IMR-90 (cell line): ENCODE measurements at regions not wholly inside any gene's neighbourhood (a gene's known extent, or its start where the extent isn't known, plus 50 kb on each side); places are given as distances from the start of the nearest gene placed in this dataset.

Experiments used
- ATAC-seq: fragments of 200-7000 bp; cut with Tn5 transposase; 2 replicates; pipeline ENCODE4 v1.9.1; 2020; ENCODE audit warnings: low read depth, mild to moderate bottlenecking, moderate library complexity
- BruUV-seq: library from RNA; stranded (reverse); fragments of 400-500 nt; replicated peaks from 2 replicates; lab custom pipeline; 2021; lab: Mats Ljungman, UMichigan
- CTCF ChIA-PET: fragments of 300-600 bp; formaldehyde crosslinking; extraction: SDS; loops from one replicate; lab custom pipeline; 2021; ENCODE audit warnings: antibody characterized with exemption; lab: Yijun Ruan, JAX
- POLR2A ChIA-PET: fragments of 300-600 bp; sonication (Branson Sonifier 250); formaldehyde crosslinking; loops from one replicate; lab custom pipeline; 2022; ENCODE audit warnings: antibody characterized with exemption; ENCODE audit not compliant: unreplicated experiment; lab: Charles Lee
- DNase-seq: peaks from one replicate; pipeline ENCODE4 v3.0.0; 2013
- H2AFZ ChIP-seq: replicated peaks from 2 replicates; pipeline ENCODE3; 2013; ENCODE audit warnings: low read length, mild to moderate bottlenecking; ENCODE audit not compliant: poor library complexity
- H2AK5ac ChIP-seq: 2 replicates; pipeline ENCODE4 v1.6.1; 2013; ENCODE audit warnings: low read depth, low read length, inconsistent platforms
- H2AK9ac ChIP-seq: replicated peaks from 2 replicates; pipeline ENCODE3; 2013; ENCODE audit warnings: mild to moderate bottlenecking, low read depth, low read length, moderate library complexity; ENCODE audit not compliant: poor library complexity
- H2BK120ac ChIP-seq: 2 replicates; pipeline ENCODE4 v1.6.1; 2013; ENCODE audit warnings: low read depth, low read length, inconsistent platforms
- H2BK15ac ChIP-seq: 3 replicates; pipeline ENCODE4 v1.6.1; 2013; ENCODE audit warnings: low read depth, low read length, inconsistent platforms
- H2BK20ac ChIP-seq: 2 replicates; pipeline ENCODE4 v1.6.1; 2013; ENCODE audit warnings: low read depth, mild to moderate bottlenecking, inconsistent platforms, low read length, moderate library complexity
- H2BK5ac ChIP-seq: 2 replicates; pipeline ENCODE4 v1.6.1; 2013; ENCODE audit warnings: mild to moderate bottlenecking, low read depth, low read length, inconsistent platforms; ENCODE audit not compliant: poor library complexity, severe bottlenecking
- H3K14ac ChIP-seq: replicated peaks from 2 replicates; pipeline ENCODE4 v1.6.1; 2013; ENCODE audit warnings: low read depth, low read length, inconsistent platforms
- H3K18ac ChIP-seq: 2 replicates; pipeline ENCODE4 v1.6.1; 2013; ENCODE audit warnings: low read depth, low read length, control low read depth
- H3K23ac ChIP-seq: 2 replicates; pipeline ENCODE4 v1.6.1; 2013; ENCODE audit warnings: low read depth, low read length, inconsistent platforms
- H3K27ac ChIP-seq: 2 replicates; pipeline ENCODE4 v1.5.1; 2013; ENCODE audit warnings: mild to moderate bottlenecking, control low read depth, low read length; ENCODE audit not compliant: insufficient read depth
- H3K27me3 ChIP-seq: 2 replicates; pipeline ENCODE4 v1.6.1; 2013; ENCODE audit warnings: low read length; ENCODE audit not compliant: control insufficient read depth, insufficient read depth
- H3K36me3 ChIP-seq: 2 replicates; pipeline ENCODE4 v1.6.1; 2013; ENCODE audit warnings: low read length, mixed read lengths; ENCODE audit not compliant: control insufficient read depth, insufficient read depth
- H3K4ac ChIP-seq: 2 replicates; pipeline ENCODE4 v1.6.1; 2013; ENCODE audit warnings: low read depth, low read length, inconsistent platforms
- H3K4me1 ChIP-seq: 2 replicates; pipeline ENCODE4 v1.6.1; 2013; ENCODE audit warnings: low read length, mixed read lengths; ENCODE audit not compliant: control insufficient read depth, insufficient read depth
- H3K4me2 ChIP-seq: 2 replicates; pipeline ENCODE4 v1.6.1; 2013; ENCODE audit warnings: low read depth, mild to moderate bottlenecking, control low read depth, low read length, moderate library complexity
- H3K4me3 ChIP-seq: 2 replicates; pipeline ENCODE4 v1.5.1; 2013; ENCODE audit warnings: low read depth, mild to moderate bottlenecking, control low read depth, low read length, moderate library complexity; ENCODE audit not compliant: insufficient read depth
- H3K56ac ChIP-seq: 2 replicates; pipeline ENCODE4 v1.6.1; 2013; ENCODE audit warnings: low read length, inconsistent platforms; ENCODE audit not compliant: insufficient read depth; ENCODE audit errors: extremely low read depth
- H3K79me1 ChIP-seq, 2 experiments: 2 replicates each; pipeline ENCODE4 v1.6.1; 2013; ENCODE audit warnings: low read length in 2 of 2, inconsistent platforms in 1 of 2, low read depth in 1 of 2
- H3K9ac ChIP-seq: 2 replicates; pipeline ENCODE4 v1.6.1; 2013; ENCODE audit warnings: low read depth, low read length, control low read depth
- H3K9me1 ChIP-seq: 2 replicates; pipeline ENCODE4 v1.6.1; 2013; ENCODE audit warnings: low read length, inconsistent platforms; ENCODE audit not compliant: insufficient read depth
- H3K9me3 ChIP-seq: 2 replicates; pipeline ENCODE4 v1.6.1; 2013; ENCODE audit warnings: low read length; ENCODE audit not compliant: control insufficient read depth, insufficient read depth
- H4K20me1 ChIP-seq: 2 replicates; pipeline ENCODE4 v1.6.1; 2013; ENCODE audit warnings: low read length, inconsistent platforms; ENCODE audit not compliant: insufficient read depth
- H4K5ac ChIP-seq: 2 replicates; pipeline ENCODE4 v1.6.1; 2013; ENCODE audit warnings: mild to moderate bottlenecking, low read depth, low read length, control low read depth
- H4K8ac ChIP-seq, 2 experiments: 2 replicates each; pipeline ENCODE4 v1.6.1; 2013; ENCODE audit warnings: low read depth in 2 of 2, low read length in 2 of 2, control low read depth in 1 of 2, inconsistent platforms in 1 of 2
- H4K91ac ChIP-seq: 2 replicates; pipeline ENCODE4 v1.6.1; 2013; ENCODE audit warnings: low read depth, low read length, inconsistent platforms; ENCODE audit not compliant: insufficient read depth
- CHD1 ChIP-seq: IDR thresholded peaks from 2 replicates; pipeline ENCODE4 v1.6.1; 2012; ENCODE audit warnings: low read depth, low read length, improper control_type of control experiment
- WGBS, 2 experiments: methylation state at CpG; one replicate each; pipeline versions ENCODE4 v1.1.5 to v1.1.7; 2013; ENCODE audit warnings: missing lambda C conversion rate in 2 of 2; ENCODE audit not compliant: insufficient read length in 1 of 2; ENCODE audit errors: extremely low coverage in 2 of 2; 5-methylcytosine and 5-hydroxymethylcytosine counted together
- dilution Hi-C: fragments of 300-500 bp; cut with HindIII; formaldehyde crosslinking; loops from one replicate; pipeline ENCODE4 v1.14.3; 2018; ENCODE audit warnings: low sequenced_read_pairs; ENCODE audit not compliant: unreplicated experiment
- in situ Hi-C: fragments of 300-500 bp; cut with MboI; formaldehyde crosslinking; loops from 3 replicates; pipeline ENCODE4 v1.14.3; 2019; ENCODE audit warnings: low sequenced_read_pairs, inconsistent platforms, mixed read lengths
- intact Hi-C: fragments of 100-400 bp; cut with micrococcal nuclease; formaldehyde crosslinking; loops from 2 replicates; pipeline ENCODE4 v1.10.0; 2022

GRCh38 chr2:129764376-129765325 is 214.8 kb upstream of the RAB6C start:
- no peak for TF ChIP-seq CHD1
- in situ Hi-C loops = no loop called here
- DNase-seq = no peak
- Histone ChIP-seq H4K5ac (no peak overlapping the region), H2BK20ac (no peak overlapping the region), H4K8ac (no peak overlapping the region), H3K14ac (no peak overlapping the region), H2BK5ac (no peak overlapping the region), H3K4me1 (no peaks in the 10 kb centered on the region), H3K4me2 (no peak overlapping the region), H3K9me3 (peaks cover 31% of the 10 kb centered on the region), H2AK5ac (no peak overlapping the region), H3K18ac (no peak overlapping the region), H3K23ac (no peak overlapping the region), H2AFZ (no peak overlapping the region), H2BK120ac (no peak overlapping the region), H3K27me3 (no peaks in the 10 kb centered on the region), H2BK15ac (no peak overlapping the region), H3K79me1 (no peaks in the 10 kb centered on the region), H3K27ac (no peak overlapping the region), H2AK9ac (no peak overlapping the region), H3K56ac (no peak overlapping the region), H3K4ac (no peak overlapping the region), H4K91ac (no peak overlapping the region), H3K9me1 (no peaks in the 10 kb centered on the region), H3K9ac (no peak overlapping the region), H4K20me1 (no peaks in the 10 kb centered on the region), H3K4me3 (no peak overlapping the region), H3K36me3 (no peaks in the 10 kb centered on the region)
- no peak for ATAC-seq
- ChIA-PET CTCF (no interaction called here), POLR2A (no interaction called here)
- intact Hi-C loops = no loop called here
- dilution Hi-C loops = no loop called here
- BruUV-seq = no TSS peak
- 68% methylated on average over 8 of the region's 16 CpGs; no CpG with 5 or more reads in 1 of the 2 experiments for WGBS, 2 experiments
